ENCODE measurements at regions not wholly inside any gene's neighbourhood (a gene's known extent, or its start where the extent isn't known, plus 50 kb on each side); places are given as distances from the start of the nearest gene placed in this dataset.

DNA sequence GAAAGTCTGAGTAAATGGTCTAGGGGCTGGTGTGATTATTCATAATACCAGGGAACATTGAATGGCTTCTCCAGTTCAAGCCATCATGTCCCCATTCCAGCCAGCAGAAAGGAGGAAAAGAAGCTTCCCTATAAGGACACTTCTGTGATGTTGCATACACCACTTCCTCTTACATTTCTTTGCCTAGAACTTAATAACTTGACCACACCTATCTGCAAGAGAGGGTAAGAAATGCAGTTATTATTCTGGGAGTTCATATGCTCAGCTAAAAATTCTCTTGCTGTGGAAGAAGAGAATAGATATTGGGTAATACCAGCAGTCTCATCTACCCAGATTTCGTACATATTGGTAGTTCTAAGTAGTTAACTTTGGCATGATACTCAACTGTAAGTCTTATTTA, 166.1 kb downstream of the SLC28A3 start:
- no peak overlapping the region for H3K9ac ChIP-seq (ENCODE audit: low read length)
- H3K36me3 ChIP-seq (ENCODE audit: insufficient read depth, low read length), result no peaks in the 10 kb centered on the region
- H3K4me1 ChIP-seq (ENCODE audit: insufficient read depth, low read length), result peaks cover 19% of the 10 kb centered on the region
- no peak overlapping the region for H3K4me3 ChIP-seq (ENCODE audit: insufficient read depth, low read depth, low read length)
- H3K27ac ChIP-seq (ENCODE audit: low read depth, low read length), result no peak overlapping the region
- H3K27ac Mint-ChIP-seq (ENCODE audit: unreplicated experiment), result no peak overlapping the region
- H3K4me2 ChIP-seq (ENCODE audit: low read length), result no peak overlapping the region
- TF ChIP-seq, protein P1, sequence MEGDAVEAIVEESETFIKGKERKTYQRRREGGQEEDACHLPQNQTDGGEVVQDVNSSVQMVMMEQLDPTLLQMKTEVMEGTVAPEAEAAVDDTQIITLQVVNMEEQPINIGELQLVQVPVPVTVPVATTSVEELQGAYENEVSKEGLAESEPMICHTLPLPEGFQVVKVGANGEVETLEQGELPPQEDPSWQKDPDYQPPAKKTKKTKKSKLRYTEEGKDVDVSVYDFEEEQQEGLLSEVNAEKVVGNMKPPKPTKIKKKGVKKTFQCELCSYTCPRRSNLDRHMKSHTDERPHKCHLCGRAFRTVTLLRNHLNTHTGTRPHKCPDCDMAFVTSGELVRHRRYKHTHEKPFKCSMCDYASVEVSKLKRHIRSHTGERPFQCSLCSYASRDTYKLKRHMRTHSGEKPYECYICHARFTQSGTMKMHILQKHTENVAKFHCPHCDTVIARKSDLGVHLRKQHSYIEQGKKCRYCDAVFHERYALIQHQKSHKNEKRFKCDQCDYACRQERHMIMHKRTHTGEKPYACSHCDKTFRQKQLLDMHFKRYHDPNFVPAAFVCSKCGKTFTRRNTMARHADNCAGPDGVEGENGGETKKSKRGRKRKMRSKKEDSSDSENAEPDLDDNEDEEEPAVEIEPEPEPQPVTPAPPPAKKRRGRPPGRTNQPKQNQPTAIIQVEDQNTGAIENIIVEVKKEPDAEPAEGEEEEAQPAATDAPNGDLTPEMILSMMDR (IDR thresholded peaks at IDR 0.05; ENCODE audit: insufficient read depth, low read depth, low read length), result no peak
- TF ChIP-seq EZH2 (IDR thresholded peaks at IDR 0.05; ENCODE audit: insufficient read depth, low read length), result no peak
- H4K20me1 ChIP-seq (ENCODE audit: insufficient read depth, low read length), result no peaks in the 10 kb centered on the region
- DNase-seq (ENCODE audit: low read depth) (no peak), FAIRE-seq (no peak)
- no peak overlapping the region for H3K4me3 Mint-ChIP-seq (ENCODE audit: unreplicated experiment)
- no peaks in the 10 kb centered on the region for H3K79me2 ChIP-seq (ENCODE audit: insufficient read depth, low read length)
- H2AFZ ChIP-seq (ENCODE audit: low read depth, low read length), result no peak overlapping the region
- H3K27me3 ChIP-seq (ENCODE audit: insufficient read depth, low read length), result no peaks in the 10 kb centered on the region
- peaks cover 1% of the 10 kb centered on the region for H3K9me3 Mint-ChIP-seq (ENCODE audit: unreplicated experiment)
- H3K9me3 ChIP-seq (ENCODE audit: insufficient read depth, low read depth, low read length), result no peaks in the 10 kb centered on the region
- peaks cover 20% of the 10 kb centered on the region for H3K4me1 Mint-ChIP-seq (ENCODE audit: low read depth, unreplicated experiment)
- H3K36me3 Mint-ChIP-seq (ENCODE audit: low read depth, unreplicated experiment), result no peaks in the 10 kb centered on the region
- H3K27me3 Mint-ChIP-seq (ENCODE audit: low read depth, unreplicated experiment), result peaks cover 10% of the 10 kb centered on the region

DNA sequence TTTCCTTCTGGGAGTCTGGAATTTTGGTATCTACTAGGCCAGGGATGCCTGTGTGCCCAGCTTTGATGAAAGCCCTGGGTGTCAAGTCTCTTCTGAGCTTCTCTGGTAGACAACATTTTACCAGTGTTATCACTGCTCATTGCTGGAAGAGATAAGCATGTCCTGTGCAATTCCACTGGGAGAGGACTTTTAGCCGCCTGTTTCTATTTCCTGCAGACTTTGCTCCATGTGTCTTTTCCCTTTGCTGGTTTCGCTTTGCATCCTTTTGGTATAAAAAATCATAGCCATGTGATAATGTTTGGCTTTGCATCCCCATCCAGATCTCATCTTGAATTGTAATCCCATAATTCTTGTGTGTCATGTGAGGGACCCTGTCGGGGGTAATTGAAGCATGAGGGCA, 163.2 kb downstream of the SLC28A3 start:
- no peak overlapping the region for H3K9ac ChIP-seq (ENCODE audit: low read length)
- H3K27me3 ChIP-seq (ENCODE audit: insufficient read depth, low read length), result no peaks in the 10 kb centered on the region
- no peak overlapping the region for H2AFZ ChIP-seq (ENCODE audit: low read depth, low read length)
- no peaks in the 10 kb centered on the region for H3K9me3 ChIP-seq (ENCODE audit: insufficient read depth, low read depth, low read length)
- H3K36me3 Mint-ChIP-seq (ENCODE audit: low read depth, unreplicated experiment), result no peaks in the 10 kb centered on the region
- peaks cover 12% of the 10 kb centered on the region for H3K4me1 ChIP-seq (ENCODE audit: insufficient read depth, low read length)
- FAIRE-seq (no peak), DNase-seq (ENCODE audit: low read depth) (no peak)
- no peak overlapping the region for H3K27ac ChIP-seq (ENCODE audit: low read depth, low read length)
- no peaks in the 10 kb centered on the region for H3K79me2 ChIP-seq (ENCODE audit: insufficient read depth, low read length)
- no peak overlapping the region for H3K27ac Mint-ChIP-seq (ENCODE audit: unreplicated experiment)
- H3K4me3 ChIP-seq (ENCODE audit: insufficient read depth, low read depth, low read length), result no peak overlapping the region
- H3K36me3 ChIP-seq (ENCODE audit: insufficient read depth, low read length), result no peaks in the 10 kb centered on the region
- H3K4me2 ChIP-seq (ENCODE audit: low read length), result no peak overlapping the region
- peaks cover 1% of the 10 kb centered on the region for H3K9me3 Mint-ChIP-seq (ENCODE audit: unreplicated experiment)
- H3K27me3 Mint-ChIP-seq (ENCODE audit: low read depth, unreplicated experiment), result peaks cover 19% of the 10 kb centered on the region
- TF ChIP-seq, protein P1 (IDR thresholded peaks at IDR 0.05; ENCODE audit: insufficient read depth, low read depth, low read length), result no peak
- TF ChIP-seq EZH2 (IDR thresholded peaks at IDR 0.05; ENCODE audit: insufficient read depth, low read length), result no peak
- H3K4me1 Mint-ChIP-seq (ENCODE audit: low read depth, unreplicated experiment), result peaks cover 13% of the 10 kb centered on the region
- H4K20me1 ChIP-seq (ENCODE audit: insufficient read depth, low read length), result no peaks in the 10 kb centered on the region
- H3K4me3 Mint-ChIP-seq (ENCODE audit: unreplicated experiment), result no peak overlapping the region

DNA sequence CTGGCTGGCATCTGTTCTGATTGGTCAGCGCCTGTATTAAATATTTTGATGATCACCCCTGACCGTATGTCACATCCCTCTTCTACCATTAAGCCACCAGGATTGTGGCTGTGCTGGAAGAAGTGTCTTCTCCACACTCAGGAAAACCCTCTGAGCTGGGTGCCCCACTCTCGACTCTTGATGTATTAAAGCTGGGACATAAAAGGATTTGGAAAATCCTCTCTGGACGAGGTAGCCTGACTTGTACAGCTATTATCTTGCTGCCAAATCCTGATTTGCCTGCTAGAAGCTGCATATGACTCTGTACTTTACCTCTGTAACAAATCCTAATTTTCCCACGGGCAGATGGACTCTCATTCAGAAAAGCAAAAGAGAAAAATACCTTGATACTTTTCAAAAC, 161.0 kb downstream of the SLC28A3 start:
- H3K27ac ChIP-seq (ENCODE audit: low read depth, low read length), result no peak overlapping the region
- H3K27me3 ChIP-seq (ENCODE audit: insufficient read depth, low read length), result no peaks in the 10 kb centered on the region
- no peak overlapping the region for H3K4me3 ChIP-seq (ENCODE audit: insufficient read depth, low read depth, low read length)
- DNase-seq (ENCODE audit: low read depth) (no peak), FAIRE-seq (no peak)
- Mint-ChIP-seq H3K4me1 (ENCODE audit: low read depth, unreplicated experiment) (peaks cover 13% of the 10 kb centered on the region), H3K9me3 (ENCODE audit: unreplicated experiment) (peaks cover 1% of the 10 kb centered on the region), H3K36me3 (ENCODE audit: low read depth, unreplicated experiment) (no peaks in the 10 kb centered on the region), H3K27ac (ENCODE audit: unreplicated experiment) (no peak overlapping the region), H3K27me3 (ENCODE audit: low read depth, unreplicated experiment) (peaks cover 19% of the 10 kb centered on the region), H3K4me3 (ENCODE audit: unreplicated experiment) (no peak overlapping the region)
- H3K4me1 ChIP-seq (ENCODE audit: insufficient read depth, low read length), result peaks cover 12% of the 10 kb centered on the region
- no peaks in the 10 kb centered on the region for H3K36me3 ChIP-seq (ENCODE audit: insufficient read depth, low read length)
- no peaks in the 10 kb centered on the region for H4K20me1 ChIP-seq (ENCODE audit: insufficient read depth, low read length)
- TF ChIP-seq, protein P1 (IDR thresholded peaks at IDR 0.05; ENCODE audit: insufficient read depth, low read depth, low read length), result no peak
- no peak for TF ChIP-seq EZH2 (IDR thresholded peaks at IDR 0.05; ENCODE audit: insufficient read depth, low read length)
- H3K9ac ChIP-seq (ENCODE audit: low read length), result no peak overlapping the region
- H3K9me3 ChIP-seq (ENCODE audit: insufficient read depth, low read depth, low read length), result no peaks in the 10 kb centered on the region
- no peaks in the 10 kb centered on the region for H3K79me2 ChIP-seq (ENCODE audit: insufficient read depth, low read length)
- H2AFZ ChIP-seq (ENCODE audit: low read depth, low read length), result no peak overlapping the region
- no peak overlapping the region for H3K4me2 ChIP-seq (ENCODE audit: low read length)

Data from astrocyte (in vitro differentiated cells and primary cell).